MM.1S (cell line): ENCODE measurements at regions not wholly inside any gene's neighbourhood (a gene's known extent, or its start where the extent isn't known, plus 50 kb on each side); places are given as distances from the start of the nearest gene placed in this dataset.

Source experiments
- EZH2 ChIP-seq: fragments of 300-600 bp; sonication (generic); optimal IDR thresholded peaks from 2 replicates; pipeline ENCODE3; 2017; ENCODE audit warnings: low read depth, mild to moderate bottlenecking, antibody characterized with exemption, low read length, mixed read lengths
- EZH2phosphoT487 ChIP-seq: fragments of 300-600 bp; sonication (generic); IDR thresholded peaks from 2 replicates; pipeline ENCODE4 v1.6.1; 2018; ENCODE audit warnings: antibody characterized with exemption, low read length
- TF ChIP-seq, protein P1 (sequence below): fragments of 300-600 bp; sonication (generic); IDR thresholded peaks from 2 replicates; pipeline ENCODE4 v1.5.1; 2016; ENCODE audit warnings: antibody characterized with exemption, low read length, mixed read lengths

DNA sequence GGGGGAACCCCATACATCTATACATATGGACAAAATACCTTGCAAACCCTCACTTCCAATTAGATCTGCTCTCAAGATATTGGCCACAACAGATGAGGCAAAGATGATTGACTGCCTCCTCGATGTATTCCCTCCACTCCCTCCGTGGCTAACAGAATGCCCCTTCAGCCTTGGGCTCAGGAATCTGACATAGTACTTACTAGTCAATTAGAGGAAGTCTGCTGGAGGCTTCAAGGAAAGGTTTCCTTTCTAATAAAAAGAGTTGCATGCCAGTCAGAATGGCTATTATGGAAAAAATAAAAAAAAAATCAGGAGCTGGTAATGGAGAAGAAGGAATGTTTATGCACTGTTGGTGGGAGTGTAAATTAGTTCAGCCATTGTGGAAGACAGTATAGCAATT is 90.4 kb upstream of the VAV3 start:
- TF ChIP-seq, protein P1, sequence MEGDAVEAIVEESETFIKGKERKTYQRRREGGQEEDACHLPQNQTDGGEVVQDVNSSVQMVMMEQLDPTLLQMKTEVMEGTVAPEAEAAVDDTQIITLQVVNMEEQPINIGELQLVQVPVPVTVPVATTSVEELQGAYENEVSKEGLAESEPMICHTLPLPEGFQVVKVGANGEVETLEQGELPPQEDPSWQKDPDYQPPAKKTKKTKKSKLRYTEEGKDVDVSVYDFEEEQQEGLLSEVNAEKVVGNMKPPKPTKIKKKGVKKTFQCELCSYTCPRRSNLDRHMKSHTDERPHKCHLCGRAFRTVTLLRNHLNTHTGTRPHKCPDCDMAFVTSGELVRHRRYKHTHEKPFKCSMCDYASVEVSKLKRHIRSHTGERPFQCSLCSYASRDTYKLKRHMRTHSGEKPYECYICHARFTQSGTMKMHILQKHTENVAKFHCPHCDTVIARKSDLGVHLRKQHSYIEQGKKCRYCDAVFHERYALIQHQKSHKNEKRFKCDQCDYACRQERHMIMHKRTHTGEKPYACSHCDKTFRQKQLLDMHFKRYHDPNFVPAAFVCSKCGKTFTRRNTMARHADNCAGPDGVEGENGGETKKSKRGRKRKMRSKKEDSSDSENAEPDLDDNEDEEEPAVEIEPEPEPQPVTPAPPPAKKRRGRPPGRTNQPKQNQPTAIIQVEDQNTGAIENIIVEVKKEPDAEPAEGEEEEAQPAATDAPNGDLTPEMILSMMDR: no peak
- TF ChIP-seq EZH2: no peak
- no peak for TF ChIP-seq EZH2phosphoT487
